Erythroblast (primary cell): ENCODE measurements at regions not wholly inside any gene's neighbourhood (a gene's known extent, or its start where the extent isn't known, plus 50 kb on each side); places are given as distances from the start of the nearest gene placed in this dataset.

Experiments used
- GATA1 ChIP-seq: IDR thresholded peaks from 2 replicates; pipeline ENCODE4 v1.6.1; 2011; ENCODE audit warnings: low read depth, mild to moderate bottlenecking, control low read depth, low read length, moderate library complexity
- POLR2A ChIP-seq: IDR thresholded peaks from 2 replicates; pipeline ENCODE4 v1.6.1; 2011; ENCODE audit warnings: mild to moderate bottlenecking, low read length

DNA sequence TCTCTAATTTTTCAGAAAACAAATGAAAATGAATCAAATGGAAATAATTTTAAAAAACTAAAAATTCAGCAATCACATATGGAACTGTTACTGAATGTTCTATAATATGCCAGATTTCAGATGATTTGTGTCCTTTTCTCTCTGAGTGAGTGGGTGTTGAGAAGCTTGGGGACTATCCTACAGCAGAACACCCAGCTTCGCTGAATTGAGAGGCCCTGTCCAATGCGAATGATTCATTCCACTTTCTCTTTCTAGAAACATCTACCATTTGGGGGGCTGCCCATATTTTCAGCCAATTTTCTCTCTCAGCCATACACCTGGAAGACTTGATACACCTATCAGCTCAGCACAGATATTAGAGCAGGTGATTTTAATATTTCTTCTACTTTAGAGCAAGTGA is 1666.7 kb downstream of the EFNB2 start:
- TF ChIP-seq POLR2A (no peak), GATA1 (no peak)
